Stomach (tissue), 8 donors: ENCODE measurements at regions not wholly inside any gene's neighbourhood (a gene's known extent, or its start where the extent isn't known, plus 50 kb on each side); places are given as distances from the start of the nearest gene placed in this dataset.
"Not testable (repeated sequence)": the region's sequence is repeated elsewhere in the genome, so short reads cannot be mapped to it uniquely, and the experiment has no call there.

Source experiments
- DNase-seq, 2 donors: peaks; one replicate each; pipeline versions ENCODE4 v3.0.0 to v3.0.0-alpha.2; 2013 to 2019
- H3K27ac ChIP-seq, 5 donors: fragments of 200-600 bp in 4 of 5; sonication (generic) in 4 of 5; one replicate each; pipeline ENCODE4 v1.5.1; 2013 to 2019; ENCODE audit warnings: mild to moderate bottlenecking in 1 of 5, moderate library complexity in 1 of 5
- H3K27me3 ChIP-seq, 3 donors: fragments of 200-600 bp; sonication (generic); one replicate each; pipeline ENCODE4 v1.5.1; 2017 to 2019; ENCODE audit warnings: mixed run types in 1 of 3
- H3K36me3 ChIP-seq, 4 donors: fragments of 200-600 bp; sonication (generic); 1 replicate in 3 of 4; 2 replicates in 1 of 4; pipeline ENCODE4 v1.5.1; 2016 to 2019
- H3K4me1 ChIP-seq, 4 donors: fragments of 200-600 bp; sonication (generic); one replicate each; pipeline ENCODE4 v1.5.1; 2016 to 2019
- H3K4me3 ChIP-seq, 4 donors: fragments of 200-600 bp; sonication (generic) in 3 of 4; one replicate each; pipeline ENCODE4 v1.5.1; 2016 to 2019; ENCODE audit warnings: mild to moderate bottlenecking in 1 of 4
- H3K9me3 ChIP-seq, 4 donors: fragments of 200-600 bp; sonication (generic); one replicate each; pipeline ENCODE4 v1.5.1; 2016 to 2019
- WGBS, 5 donors: extraction: QIAGEN DNeasy Blood & Tissue Kit in 3 of 5; methylation state at CpG; one replicate each; pipeline versions ENCODE4 v1.1.5 to v1.1.7; 2013 to 2018; 5-methylcytosine and 5-hydroxymethylcytosine counted together
- intact Hi-C: fragments of 100-400 bp; cut with DNase I; formaldehyde crosslinking; loops from one replicate; pipeline ENCODE4 v1.15.1; 2023; ENCODE audit warnings: low total_unique reads
- donor health status: healthy with polysubstance abuse.
- donor health status: Bipolar disorder and iron deficiency.
- donor health status: healthy.

DNA sequence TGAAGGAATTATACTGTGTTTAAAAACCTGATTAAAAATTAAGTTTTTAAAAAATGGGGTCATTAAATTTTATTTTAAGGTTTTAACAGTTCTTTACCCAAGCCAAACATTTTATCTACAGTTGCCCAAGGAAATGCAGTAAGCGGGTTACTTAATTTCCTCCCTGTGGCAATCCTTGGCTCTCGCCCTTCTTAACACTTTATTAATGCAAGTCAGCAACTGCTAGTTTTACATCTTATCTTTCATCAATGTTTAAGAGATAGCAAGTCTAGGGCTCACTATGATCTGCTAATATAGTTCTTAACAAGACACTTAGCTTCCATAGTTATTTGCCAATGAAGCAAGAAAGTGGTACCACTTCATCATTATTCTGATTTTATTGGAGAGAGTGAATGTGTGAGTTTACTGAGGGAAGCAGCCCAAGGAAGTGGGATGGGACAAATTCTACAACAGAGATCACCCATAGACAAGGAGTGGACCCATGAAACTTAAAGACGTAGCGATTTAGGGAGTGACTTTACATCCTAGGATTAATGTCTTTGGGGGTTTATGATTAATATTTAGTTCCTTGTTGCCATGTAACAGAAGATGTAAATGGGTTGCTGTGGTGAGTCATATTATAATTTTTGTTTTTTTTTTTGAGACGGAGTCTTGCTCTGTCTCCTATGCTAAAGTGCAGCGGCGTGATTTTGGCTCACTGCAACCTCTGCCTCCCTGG is 120.4 kb upstream of the ZNF658 start:
- H3K27me3 ChIP-seq, intact Hi-C loops, DNase-seq, H3K36me3 ChIP-seq, H3K4me3 ChIP-seq, H3K4me1 ChIP-seq, H3K9me3 ChIP-seq, H3K27ac ChIP-seq: not testable (repeated sequence)
- 80 to 100% (median 98%) methylated on average over 1 to 3 of the region's 7 CpGs; no CpG with 5 or more reads in 2 of the 5 donors for WGBS, 5 donors

- H3K9me3 ChIP-seq, H3K4me3 ChIP-seq, H3K4me1 ChIP-seq, H3K36me3 ChIP-seq, DNase-seq, intact Hi-C loops, H3K27me3 ChIP-seq, H3K27ac ChIP-seq: not testable (repeated sequence)
- WGBS, 5 donors = 0 to 50% (median 0%) methylated on average over 1 of the region's 1 CpG
These were observed 119.3 kb upstream of the ZNF658 start for GRCh38 chr9:66781240-66781639.

- H3K4me1 ChIP-seq, H3K4me3 ChIP-seq, DNase-seq, H3K27me3 ChIP-seq, intact Hi-C loops, H3K36me3 ChIP-seq, H3K27ac ChIP-seq, H3K9me3 ChIP-seq: not testable (repeated sequence)
- 50 to 92% (median 72%) methylated on average over 1 to 4 of the region's 6 CpGs for WGBS, 5 donors
These were observed 118.5 kb upstream of the ZNF658 start for GRCh38 chr9:66782010-66782409.

- H3K9me3 ChIP-seq, H3K4me1 ChIP-seq, H3K4me3 ChIP-seq, H3K27me3 ChIP-seq, H3K36me3 ChIP-seq, H3K27ac ChIP-seq, intact Hi-C loops, DNase-seq: not testable (repeated sequence)
- WGBS, 5 donors = 57 to 72% (median 66%) methylated on average over 3 of the region's 3 CpGs
These were observed 114.9 kb upstream of the ZNF658 start for GRCh38 chr9:66785603-66786002.

DNA sequence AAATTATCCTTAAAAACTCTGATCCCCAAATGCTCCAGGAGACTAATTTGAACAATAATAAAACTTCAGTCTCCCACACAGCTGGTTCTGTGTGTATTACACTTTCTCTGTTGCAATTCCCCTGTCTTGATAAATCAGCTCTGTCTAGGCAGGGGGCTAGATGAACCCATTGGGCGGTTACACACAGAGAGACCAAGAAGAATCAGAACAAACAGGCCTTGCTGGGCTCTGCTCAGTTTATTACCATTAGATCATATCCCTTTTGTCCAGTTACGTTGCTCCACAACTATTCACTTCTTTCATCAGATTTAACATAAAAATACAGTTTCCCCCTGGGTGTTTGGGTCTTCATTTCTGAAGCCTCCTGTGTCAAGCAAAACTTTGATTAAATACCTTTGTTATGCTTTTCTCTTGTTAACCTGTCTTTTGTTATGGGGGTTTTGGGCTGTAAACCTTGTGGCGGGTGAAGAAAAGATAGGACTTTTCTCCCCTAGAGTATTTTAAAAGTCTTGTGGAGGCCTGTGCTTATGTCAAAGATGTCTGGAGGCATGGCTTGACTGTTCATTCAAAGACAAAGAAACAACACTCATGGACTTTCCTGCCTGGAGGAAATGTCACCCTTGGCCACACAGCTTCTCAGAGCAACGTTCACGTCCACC is 109.3 kb upstream of the ZNF658 start:
- H3K27me3 ChIP-seq, H3K36me3 ChIP-seq, H3K4me3 ChIP-seq, H3K4me1 ChIP-seq, H3K9me3 ChIP-seq, DNase-seq, intact Hi-C loops, H3K27ac ChIP-seq: not testable (repeated sequence)
- whole genome bisulfite sequencing, 5 donors = 71 to 100% (median 80%) methylated on average over 1 of the region's 5 CpGs

DNA sequence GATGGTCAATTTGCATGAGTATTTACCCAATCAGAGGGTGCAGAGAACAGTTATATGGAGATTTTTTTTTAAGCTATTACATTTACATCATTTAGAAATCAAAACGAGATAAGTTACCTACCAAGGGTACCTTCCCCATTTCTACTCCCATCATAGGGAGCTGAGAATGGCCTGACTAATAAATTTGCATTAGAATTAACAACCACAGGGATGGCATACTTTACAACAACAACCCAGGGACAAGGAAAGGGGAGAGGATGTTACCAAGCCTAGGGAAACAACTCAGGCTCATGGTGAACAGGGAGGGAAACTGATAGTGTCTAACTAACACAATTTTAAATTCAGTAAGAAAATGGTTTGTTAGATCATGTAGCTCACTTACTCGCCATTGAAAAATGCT is 105.8 kb upstream of the ZNF658 start:
- H3K4me1 ChIP-seq, DNase-seq, H3K27ac ChIP-seq, H3K27me3 ChIP-seq, H3K36me3 ChIP-seq, H3K4me3 ChIP-seq, intact Hi-C loops, H3K9me3 ChIP-seq: not testable (repeated sequence)
- 9 to 40% (median 31%) methylated on average over 1 of the region's 2 CpGs for WGBS, 5 donors

DNA sequence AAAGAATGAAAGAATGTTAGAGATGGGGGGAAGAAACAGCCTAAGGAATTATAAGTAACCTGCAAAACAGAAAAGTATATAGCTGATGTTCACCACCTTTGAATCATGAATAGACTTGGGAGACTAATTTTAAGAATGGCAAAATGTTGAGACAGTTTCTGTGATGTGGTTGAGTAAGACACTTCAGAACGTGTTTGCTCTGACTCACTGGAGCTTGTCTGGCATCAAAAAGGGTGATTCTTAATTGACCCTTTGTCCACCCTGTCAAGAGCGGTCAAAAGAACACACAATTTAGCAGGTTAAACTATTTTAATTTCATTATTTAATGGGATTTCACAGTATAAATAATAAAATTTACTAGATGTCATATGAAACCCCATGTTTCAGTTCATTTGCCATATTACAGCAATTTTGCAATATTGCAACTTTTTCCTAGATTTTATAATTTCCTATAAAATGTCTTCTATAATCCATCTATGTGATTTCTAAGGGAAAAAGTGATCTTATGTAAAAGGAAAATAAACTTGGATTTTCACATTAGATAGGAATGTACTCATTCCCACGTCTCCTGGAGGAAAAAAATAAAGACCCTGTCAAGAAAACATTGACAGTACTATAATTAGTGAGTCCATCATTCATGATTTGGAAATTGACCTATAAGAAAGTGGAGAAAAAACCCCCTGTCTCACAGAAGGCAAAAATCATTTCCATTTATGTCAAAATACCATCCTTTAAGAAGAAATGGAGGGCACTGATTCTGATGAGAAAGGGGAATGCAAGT is 104.6 kb upstream of the ZNF658 start:
- WGBS, 5 donors = 54 to 84% (median 71%) methylated on average over 2 of the region's 3 CpGs
- H3K4me1 ChIP-seq, H3K4me3 ChIP-seq, intact Hi-C loops, DNase-seq, H3K9me3 ChIP-seq, H3K27ac ChIP-seq, H3K27me3 ChIP-seq, H3K36me3 ChIP-seq: not testable (repeated sequence)

DNA sequence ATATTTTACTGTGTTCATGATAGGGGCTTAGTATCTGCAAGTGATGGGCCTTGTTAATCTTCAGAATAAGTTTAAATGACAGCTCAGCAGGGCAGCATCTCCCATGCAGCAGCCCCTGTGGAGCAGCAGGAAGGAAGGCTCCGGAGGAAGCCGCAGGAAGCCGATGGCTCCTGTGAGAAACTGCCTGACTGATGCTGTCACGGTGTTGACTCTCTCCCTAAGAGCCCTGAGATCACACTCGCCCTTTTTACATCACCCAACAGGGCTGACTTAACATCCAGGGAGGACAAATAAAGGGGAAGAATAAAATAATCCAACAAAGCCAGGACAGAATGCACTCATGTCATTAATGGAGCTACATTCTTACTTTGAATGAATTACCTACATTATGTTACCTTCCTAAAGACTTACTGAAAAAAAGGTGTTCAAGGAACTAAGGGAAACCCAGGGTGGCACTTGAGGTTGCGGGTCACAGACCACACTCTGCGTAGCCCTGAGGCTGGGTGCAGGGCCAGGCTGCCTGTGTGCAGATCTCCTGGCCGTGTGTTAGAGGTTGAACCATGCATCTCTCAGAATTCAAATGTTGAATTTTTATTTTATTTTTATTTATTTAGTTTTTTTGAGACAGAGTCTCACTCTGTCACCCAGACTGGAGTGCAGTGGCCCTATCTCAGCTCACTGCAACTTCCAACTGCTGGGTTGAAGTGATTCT is 102.5 kb upstream of the ZNF658 start:
- H3K4me3 ChIP-seq, DNase-seq, H3K9me3 ChIP-seq, H3K27ac ChIP-seq, H3K36me3 ChIP-seq, H3K27me3 ChIP-seq, intact Hi-C loops, H3K4me1 ChIP-seq: not testable (repeated sequence)
- 39 to 52% (median 41%) methylated on average over 7 to 8 of the region's 8 CpGs for WGBS, 5 donors

DNA sequence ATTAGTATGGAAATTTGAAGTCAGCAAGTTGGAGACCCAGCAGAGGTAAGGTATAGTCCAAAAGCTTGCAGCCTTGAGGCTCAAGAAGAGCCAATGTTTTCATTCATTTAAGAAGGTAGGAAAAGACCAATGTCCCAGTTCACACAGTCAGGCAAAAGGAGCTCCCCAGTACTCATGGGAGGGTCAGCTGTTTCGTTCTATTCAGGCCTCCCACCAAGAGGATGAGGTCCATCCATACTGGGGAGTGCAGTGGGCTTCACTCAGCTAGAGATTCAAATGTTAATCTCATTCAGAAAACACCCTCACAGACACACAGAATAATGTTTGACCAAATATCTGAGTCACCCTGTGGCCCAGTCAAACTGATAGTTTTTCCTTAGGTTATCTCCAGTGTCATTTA is 96.9 kb upstream of the ZNF658 start:
- H3K9me3 ChIP-seq, DNase-seq, intact Hi-C loops, H3K4me3 ChIP-seq, H3K27ac ChIP-seq, H3K36me3 ChIP-seq, H3K27me3 ChIP-seq, H3K4me1 ChIP-seq: not testable (repeated sequence)
- WGBS, 5 donors = 0 to 44% (median 33%) methylated on average over 1 of the region's 1 CpG

DNA sequence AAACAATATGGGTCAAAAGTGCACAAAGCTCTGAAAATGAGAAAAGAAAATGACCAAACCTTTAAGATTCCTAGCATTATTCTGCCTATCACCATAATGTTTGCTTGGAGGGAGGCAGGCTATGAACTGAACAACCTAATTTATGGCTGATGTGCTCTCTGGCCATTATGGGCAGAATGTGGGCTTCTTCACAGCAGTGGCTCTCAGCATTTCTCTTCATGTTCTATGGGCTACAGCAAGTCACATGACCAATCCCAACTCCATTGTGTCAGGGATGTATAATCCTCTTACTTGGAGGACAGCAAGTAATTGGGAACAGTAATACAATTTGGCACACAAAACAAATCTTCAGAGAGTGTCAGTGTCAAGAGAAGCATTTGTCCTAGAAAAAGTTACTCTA is 90.3 kb upstream of the ZNF658 start:
- DNase-seq, intact Hi-C loops, H3K9me3 ChIP-seq: not testable (repeated sequence)

GRCh38 chr9:66812367-66812766 is 88.2 kb upstream of the ZNF658 start:
- H3K4me3 ChIP-seq, H3K27me3 ChIP-seq, DNase-seq, H3K4me1 ChIP-seq, H3K9me3 ChIP-seq, intact Hi-C loops, H3K27ac ChIP-seq, H3K36me3 ChIP-seq: not testable (repeated sequence)
- WGBS, 5 donors = no CpG with 5 or more reads among the region's 1 CpG

More for the DNA sequence above, 90.3 kb upstream of the ZNF658 start:
- not testable (repeated sequence) for H3K27ac ChIP-seq, H3K27me3 ChIP-seq, H3K4me3 ChIP-seq, H3K36me3 ChIP-seq, H3K4me1 ChIP-seq
